ENCODE measurements at regions not wholly inside any gene's neighbourhood (a gene's known extent, or its start where the extent isn't known, plus 50 kb on each side); places are given as distances from the start of the nearest gene placed in this dataset.
"Not testable (repeated sequence)": the region's sequence is repeated elsewhere in the genome, so short reads cannot be mapped to it uniquely, and the experiment has no call there.

DNA sequence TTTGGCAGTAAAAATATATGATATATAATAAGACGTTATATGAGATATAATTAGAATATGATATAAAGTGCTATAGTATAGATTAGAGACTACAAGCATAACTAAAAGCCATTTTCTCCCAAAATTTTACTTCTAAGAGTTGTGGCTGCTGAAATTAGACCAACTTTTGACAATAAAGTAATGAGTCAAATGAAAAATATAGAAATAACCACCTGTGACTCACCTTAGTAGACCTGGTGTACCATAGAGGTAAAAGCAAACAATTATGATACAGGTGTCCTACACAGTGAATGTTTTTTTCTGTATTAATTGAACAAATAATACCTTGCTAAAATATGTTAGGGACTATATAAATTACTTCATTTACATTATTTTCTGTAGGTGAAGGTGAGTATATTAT lies 482.9 kb upstream of the MAN1A1 start:
- Mint-ChIP-seq H3K4me3 (no peak overlapping the region), H3K36me3 (ENCODE audit: low read depth) (no peaks in the 10 kb centered on the region), H3K4me1 (no peaks in the 10 kb centered on the region), H3K27me3 (peaks cover 11% of the 10 kb centered on the region), H3K27ac (no peak overlapping the region)
- H3K9me3 ChIP-seq (ENCODE audit: control insufficient read depth, low read length, poor library complexity, severe bottlenecking), result no peaks in the 10 kb centered on the region
- ATAC-seq (no peak), DNase-seq (no peak)

GRCh38 chr6:119830494-119831295 lies 481.1 kb upstream of the MAN1A1 start:
- Mint-ChIP-seq H3K4me1 (no peaks in the 10 kb centered on the region), H3K27me3 (peaks cover 14% of the 10 kb centered on the region), H3K4me3 (no peak overlapping the region), H3K27ac (no peak overlapping the region), H3K36me3 (ENCODE audit: low read depth) (no peaks in the 10 kb centered on the region)
- ATAC-seq (no peak), DNase-seq (no peak)
- H3K9me3 ChIP-seq (ENCODE audit: control insufficient read depth, low read length, poor library complexity, severe bottlenecking), result no peaks in the 10 kb centered on the region

- H3K9me3 ChIP-seq (ENCODE audit: control insufficient read depth, low read length, poor library complexity, severe bottlenecking), result no peaks in the 10 kb centered on the region
- Mint-ChIP-seq H3K4me3 (no peak overlapping the region), H3K27me3 (peaks cover 16% of the 10 kb centered on the region), H3K36me3 (ENCODE audit: low read depth) (no peaks in the 10 kb centered on the region), H3K27ac (no peak overlapping the region), H3K4me1 (no peaks in the 10 kb centered on the region)
- DNase-seq (no peak), ATAC-seq (no peak)
Measured at GRCh38 chr6:119830069-119830468, 480.5 kb upstream of the MAN1A1 start.

GRCh38 chr6:119829499-119829898 lies 479.9 kb upstream of the MAN1A1 start:
- not testable (repeated sequence) for H3K36me3 Mint-ChIP-seq (ENCODE audit: low read depth); H3K4me3 Mint-ChIP-seq; DNase-seq; H3K4me1 Mint-ChIP-seq; H3K27ac Mint-ChIP-seq; ATAC-seq; H3K9me3 ChIP-seq (ENCODE audit: control insufficient read depth, low read length, poor library complexity, severe bottlenecking)
- H3K27me3 Mint-ChIP-seq, result peaks cover 16% of the 10 kb centered on the region

DNA sequence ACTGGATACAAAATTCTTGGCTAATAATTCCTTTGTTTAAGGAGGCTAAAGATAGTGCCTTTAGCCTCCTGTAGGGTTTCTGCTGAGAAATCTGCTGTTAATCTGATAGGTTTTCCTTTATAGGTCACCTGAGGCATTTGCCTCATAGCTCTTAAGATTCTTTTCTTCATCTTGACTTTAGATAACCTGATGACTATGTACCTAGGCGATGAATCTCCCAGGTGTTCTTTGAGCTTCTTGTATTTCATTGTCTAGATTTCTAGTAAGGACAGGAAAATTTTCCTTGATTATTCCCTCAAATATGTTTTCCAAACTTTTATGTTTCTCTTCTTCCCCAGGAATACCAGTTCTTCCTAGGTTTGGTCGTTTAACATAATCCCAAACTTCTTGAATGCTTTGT lies 479.4 kb upstream of the MAN1A1 start:
- H3K27ac Mint-ChIP-seq, result no peak overlapping the region
- DNase-seq (no peak), ATAC-seq (no peak)
- H3K36me3 Mint-ChIP-seq (ENCODE audit: low read depth), result no peaks in the 10 kb centered on the region
- no peak overlapping the region for H3K4me3 Mint-ChIP-seq
- no peaks in the 10 kb centered on the region for H3K9me3 ChIP-seq (ENCODE audit: control insufficient read depth, low read length, poor library complexity, severe bottlenecking)
- H3K27me3 Mint-ChIP-seq, result peaks cover 16% of the 10 kb centered on the region
- H3K4me1 Mint-ChIP-seq, result no peaks in the 10 kb centered on the region

GRCh38 chr6:119821380-119821779 lies 471.8 kb upstream of the MAN1A1 start:
- Mint-ChIP-seq H3K27me3 (peaks cover 16% of the 10 kb centered on the region), H3K4me1 (no peaks in the 10 kb centered on the region), H3K27ac (no peak overlapping the region), H3K36me3 (ENCODE audit: low read depth) (no peaks in the 10 kb centered on the region), H3K4me3 (no peak overlapping the region)
- no peak for DNase-seq
- ATAC-seq, result no peak
- H3K9me3 ChIP-seq (ENCODE audit: control insufficient read depth, low read length, poor library complexity, severe bottlenecking), result no peaks in the 10 kb centered on the region

DNA sequence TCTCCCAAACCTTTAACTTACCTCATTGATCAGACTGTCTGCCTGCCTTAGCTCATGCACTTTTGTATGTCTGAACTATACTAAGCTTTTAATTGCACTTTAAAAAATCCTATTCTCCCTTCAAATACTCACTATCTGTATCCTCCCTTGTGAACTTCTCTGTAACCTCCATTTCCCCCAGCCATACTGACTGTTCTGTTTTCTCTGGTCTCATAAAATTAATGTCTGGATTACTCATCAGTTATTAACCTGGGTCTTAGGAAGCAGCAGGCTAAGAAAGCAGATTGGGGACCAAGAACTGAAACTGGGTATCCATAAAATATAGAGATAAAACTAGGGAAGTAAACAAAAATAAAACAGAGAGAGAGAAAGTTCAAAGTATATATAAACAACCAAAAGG lies 469.3 kb upstream of the MAN1A1 start:
- H3K27ac Mint-ChIP-seq, result no peak overlapping the region
- no peaks in the 10 kb centered on the region for H3K4me1 Mint-ChIP-seq
- no peaks in the 10 kb centered on the region for H3K36me3 Mint-ChIP-seq (ENCODE audit: low read depth)
- H3K9me3 ChIP-seq (ENCODE audit: control insufficient read depth, low read length, poor library complexity, severe bottlenecking), result no peaks in the 10 kb centered on the region
- peaks cover 7% of the 10 kb centered on the region for H3K27me3 Mint-ChIP-seq
- no peak overlapping the region for H3K4me3 Mint-ChIP-seq
- no peak for DNase-seq
- ATAC-seq, result no peak

- no peak overlapping the region for H3K4me3 Mint-ChIP-seq
- no peak overlapping the region for H3K27ac Mint-ChIP-seq
- H3K9me3 ChIP-seq (ENCODE audit: control insufficient read depth, low read length, poor library complexity, severe bottlenecking), result no peaks in the 10 kb centered on the region
- H3K4me1 Mint-ChIP-seq, result no peaks in the 10 kb centered on the region
- H3K36me3 Mint-ChIP-seq (ENCODE audit: low read depth), result no peaks in the 10 kb centered on the region
- no peak for ATAC-seq
- peaks cover 7% of the 10 kb centered on the region for H3K27me3 Mint-ChIP-seq
- DNase-seq, result no peak
Measured at GRCh38 chr6:119814609-119815400, 465.2 kb upstream of the MAN1A1 start.

DNA sequence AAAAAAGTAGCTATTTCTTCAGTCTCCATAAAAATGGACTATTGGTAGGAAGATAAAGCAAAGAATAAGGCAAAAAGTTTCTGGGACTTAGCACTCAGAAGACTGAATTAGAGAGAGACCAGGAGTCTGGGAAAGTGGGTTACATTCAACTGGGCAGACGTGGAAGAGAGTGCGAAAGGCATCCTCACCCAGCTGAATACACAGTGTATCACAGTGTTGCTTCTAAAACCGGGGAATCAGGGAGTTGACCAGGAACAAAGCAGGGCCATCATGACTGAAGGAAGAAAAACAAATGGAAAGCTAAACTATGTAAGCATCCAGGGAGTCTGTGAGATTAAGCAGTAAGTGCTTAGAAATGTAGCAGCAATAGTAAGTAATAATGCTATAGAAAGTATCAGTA lies 452.9 kb upstream of the MAN1A1 start:
- Mint-ChIP-seq H3K27me3 (peaks cover 13% of the 10 kb centered on the region), H3K4me3 (no peak overlapping the region), H3K4me1 (no peaks in the 10 kb centered on the region), H3K36me3 (ENCODE audit: low read depth) (no peaks in the 10 kb centered on the region), H3K27ac (no peak overlapping the region)
- no peak for DNase-seq
- ATAC-seq, result no peak
- no peaks in the 10 kb centered on the region for H3K9me3 ChIP-seq (ENCODE audit: control insufficient read depth, low read length, poor library complexity, severe bottlenecking)

DNA sequence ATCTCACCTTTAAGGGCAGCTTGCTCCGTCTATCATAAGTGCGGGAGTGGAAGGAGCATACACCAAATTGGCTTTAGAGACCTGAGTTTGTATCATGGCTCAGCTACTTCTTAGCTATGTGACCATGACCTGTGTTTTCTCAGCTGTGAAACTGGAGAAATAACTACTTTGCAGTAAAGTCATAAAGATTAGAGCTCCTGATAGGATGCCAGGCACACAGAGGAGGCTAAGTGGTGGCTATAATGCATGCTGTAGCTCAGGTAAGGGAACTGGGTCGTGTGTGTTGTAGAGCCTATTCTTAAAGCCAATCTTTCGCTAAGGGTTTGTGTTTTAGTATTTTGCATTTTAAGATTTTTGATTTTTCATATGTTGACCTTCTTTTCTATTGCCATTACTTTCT lies 451.5 kb upstream of the MAN1A1 start:
- Mint-ChIP-seq H3K36me3 (ENCODE audit: low read depth) (no peaks in the 10 kb centered on the region), H3K27me3 (peaks cover 13% of the 10 kb centered on the region), H3K4me3 (no peak overlapping the region), H3K27ac (no peak overlapping the region), H3K4me1 (no peaks in the 10 kb centered on the region)
- DNase-seq (no peak), ATAC-seq (no peak)
- H3K9me3 ChIP-seq (ENCODE audit: control insufficient read depth, low read length, poor library complexity, severe bottlenecking), result no peaks in the 10 kb centered on the region

DNA sequence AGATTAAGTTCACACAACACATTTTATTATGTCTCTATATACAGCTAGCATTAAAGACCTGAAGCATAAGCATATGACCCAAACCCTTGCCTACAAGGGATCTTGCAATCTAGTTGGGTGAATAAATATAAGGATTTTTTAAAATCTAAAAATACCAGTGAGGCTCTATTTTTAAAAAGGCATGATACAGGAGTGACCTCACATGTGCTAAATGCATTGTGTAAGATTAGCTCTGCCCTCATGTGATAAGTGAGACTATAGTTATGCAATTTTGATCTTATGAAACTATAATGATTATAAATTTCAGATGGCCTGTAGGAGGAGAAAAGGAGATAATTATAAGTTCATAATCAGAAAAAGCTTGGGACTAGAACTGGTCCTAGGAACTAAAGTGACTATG lies 451.0 kb upstream of the MAN1A1 start:
- Mint-ChIP-seq H3K27me3 (peaks cover 12% of the 10 kb centered on the region), H3K4me1 (no peaks in the 10 kb centered on the region), H3K4me3 (no peak overlapping the region), H3K36me3 (ENCODE audit: low read depth) (no peaks in the 10 kb centered on the region), H3K27ac (no peak overlapping the region)
- H3K9me3 ChIP-seq (ENCODE audit: control insufficient read depth, low read length, poor library complexity, severe bottlenecking), result no peaks in the 10 kb centered on the region
- DNase-seq (no peak), ATAC-seq (no peak)

- ATAC-seq (no peak), DNase-seq (no peak)
- no peaks in the 10 kb centered on the region for H3K4me1 Mint-ChIP-seq
- no peak overlapping the region for H3K4me3 Mint-ChIP-seq
- no peak overlapping the region for H3K27ac Mint-ChIP-seq
- H3K36me3 Mint-ChIP-seq (ENCODE audit: low read depth), result no peaks in the 10 kb centered on the region
- no peaks in the 10 kb centered on the region for H3K9me3 ChIP-seq (ENCODE audit: control insufficient read depth, low read length, poor library complexity, severe bottlenecking)
- peaks cover 5% of the 10 kb centered on the region for H3K27me3 Mint-ChIP-seq
Measured at GRCh38 chr6:119799596-119800509, 450.3 kb upstream of the MAN1A1 start.

DNA sequence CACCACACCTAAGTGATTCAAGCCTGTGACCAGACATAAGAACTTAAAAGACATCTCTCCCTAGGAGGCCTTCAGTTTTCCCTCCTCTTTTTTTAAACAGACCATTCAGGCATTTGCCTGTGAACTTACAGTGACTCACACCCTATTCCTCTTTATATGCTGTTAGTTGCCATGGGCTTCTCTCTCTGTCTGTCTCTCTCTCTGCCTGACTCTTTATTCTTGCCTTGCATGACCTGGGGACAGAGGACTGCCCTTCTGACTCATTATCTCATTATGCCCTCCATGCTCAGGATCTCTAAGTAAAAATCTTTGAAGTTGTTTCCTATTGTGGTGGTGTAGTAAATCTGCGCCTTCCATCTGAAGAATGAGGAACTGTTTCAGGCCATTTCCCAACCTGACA lies 442.2 kb upstream of the MAN1A1 start:
- no peaks in the 10 kb centered on the region for H3K27me3 Mint-ChIP-seq
- no peaks in the 10 kb centered on the region for H3K36me3 Mint-ChIP-seq (ENCODE audit: low read depth)
- no peaks in the 10 kb centered on the region for H3K9me3 ChIP-seq (ENCODE audit: control insufficient read depth, low read length, poor library complexity, severe bottlenecking)
- no peaks in the 10 kb centered on the region for H3K4me1 Mint-ChIP-seq
- DNase-seq, result no peak
- ATAC-seq, result no peak
- H3K4me3 Mint-ChIP-seq, result no peak overlapping the region
- no peak overlapping the region for H3K27ac Mint-ChIP-seq

All from T-helper 17 cell (primary cell).